ENCODE measurements at regions not wholly inside any gene's neighbourhood (a gene's known extent, or its start where the extent isn't known, plus 50 kb on each side); places are given as distances from the start of the nearest gene placed in this dataset.

GRCh38 chr4:33954759-33955158 lies 2289.6 kb downstream of the ARAP2 start:
- Histone ChIP-seq H3K4me2 (no peak overlapping the region), H3K9ac (no peak overlapping the region), H3K79me2 (ENCODE audit: low read depth) (no peaks in the 10 kb centered on the region), H3K27ac (no peak overlapping the region), H3K36me3 (no peaks in the 10 kb centered on the region), H4K20me1 (ENCODE audit: low read depth) (no peaks in the 10 kb centered on the region), H3K9me3 (ENCODE audit: low read depth) (no peaks in the 10 kb centered on the region), H2AFZ (replicated peaks) (no peak overlapping the region), H3K4me3 (no peak overlapping the region), H3K4me1 (no peaks in the 10 kb centered on the region), H3F3A (ENCODE audit: low read depth) (no peaks in the 10 kb centered on the region), H3K27me3 (no peaks in the 10 kb centered on the region)
- no peak overlapping the region for H3K27ac Mint-ChIP-seq
- no peaks in the 10 kb centered on the region for H3K27me3 Mint-ChIP-seq (ENCODE audit: insufficient read depth, low read depth)
- DNase-seq (ENCODE audit: low spot score): no peak
- H3K36me3 Mint-ChIP-seq: no peaks in the 10 kb centered on the region
- no peaks in the 10 kb centered on the region for H3K9me3 Mint-ChIP-seq
- TF ChIP-seq CTCF (IDR thresholded peaks at IDR 0.05) (no peak), EZH2phosphoT487 (IDR thresholded peaks at IDR 0.05) (no peak), EZH2 (IDR thresholded peaks at IDR 0.05) (no peak)
- H3K4me1 Mint-ChIP-seq: no peaks in the 10 kb centered on the region
- no peak overlapping the region for H3K4me3 Mint-ChIP-seq

GRCh38 chr4:33959519-33959918 lies 2284.8 kb downstream of the ARAP2 start:
- H3K27me3 ChIP-seq: no peaks in the 10 kb centered on the region
- no peak overlapping the region for H3K27ac ChIP-seq
- no peak overlapping the region for H3K4me2 ChIP-seq
- Mint-ChIP-seq H3K9me3 (no peaks in the 10 kb centered on the region), H3K4me3 (no peak overlapping the region), H3K4me1 (no peaks in the 10 kb centered on the region), H3K36me3 (no peaks in the 10 kb centered on the region), H3K27me3 (ENCODE audit: insufficient read depth, low read depth) (no peaks in the 10 kb centered on the region), H3K27ac (no peak overlapping the region)
- no peak overlapping the region for H2AFZ ChIP-seq (replicated peaks)
- H3K4me1 ChIP-seq: no peaks in the 10 kb centered on the region
- H3K36me3 ChIP-seq: no peaks in the 10 kb centered on the region
- H3K9me3 ChIP-seq (ENCODE audit: low read depth): no peaks in the 10 kb centered on the region
- no peaks in the 10 kb centered on the region for H3K79me2 ChIP-seq (ENCODE audit: low read depth)
- no peak overlapping the region for H3K9ac ChIP-seq
- H3F3A ChIP-seq (ENCODE audit: low read depth): no peaks in the 10 kb centered on the region
- TF ChIP-seq EZH2phosphoT487 (IDR thresholded peaks at IDR 0.05) (no peak), EZH2 (IDR thresholded peaks at IDR 0.05) (no peak), CTCF (IDR thresholded peaks at IDR 0.05) (no peak)
- H3K4me3 ChIP-seq: no peak overlapping the region
- DNase-seq (ENCODE audit: low spot score): no peak
- no peaks in the 10 kb centered on the region for H4K20me1 ChIP-seq (ENCODE audit: low read depth)

GRCh38 chr4:33961761-33962160 lies 2282.6 kb downstream of the ARAP2 start:
- no peak overlapping the region for H3K27ac ChIP-seq
- H3K36me3 ChIP-seq: no peaks in the 10 kb centered on the region
- no peaks in the 10 kb centered on the region for H3K36me3 Mint-ChIP-seq
- no peaks in the 10 kb centered on the region for H3F3A ChIP-seq (ENCODE audit: low read depth)
- H3K9me3 ChIP-seq (ENCODE audit: low read depth): no peaks in the 10 kb centered on the region
- no peak overlapping the region for H3K4me3 Mint-ChIP-seq
- no peaks in the 10 kb centered on the region for H3K4me1 ChIP-seq
- no peaks in the 10 kb centered on the region for H3K27me3 Mint-ChIP-seq (ENCODE audit: insufficient read depth, low read depth)
- no peaks in the 10 kb centered on the region for H3K27me3 ChIP-seq
- no peak overlapping the region for H3K4me3 ChIP-seq
- no peak overlapping the region for H2AFZ ChIP-seq (replicated peaks)
- DNase-seq (ENCODE audit: low spot score): no peak
- H3K27ac Mint-ChIP-seq: no peak overlapping the region
- H3K4me1 Mint-ChIP-seq: no peaks in the 10 kb centered on the region
- no peak overlapping the region for H3K4me2 ChIP-seq
- TF ChIP-seq EZH2 (IDR thresholded peaks at IDR 0.05): no peak
- TF ChIP-seq EZH2phosphoT487 (IDR thresholded peaks at IDR 0.05): no peak
- no peak for TF ChIP-seq CTCF (IDR thresholded peaks at IDR 0.05)
- H4K20me1 ChIP-seq (ENCODE audit: low read depth): no peaks in the 10 kb centered on the region
- no peak overlapping the region for H3K9ac ChIP-seq
- no peaks in the 10 kb centered on the region for H3K79me2 ChIP-seq (ENCODE audit: low read depth)
- peaks cover 2% of the 10 kb centered on the region for H3K9me3 Mint-ChIP-seq

- Mint-ChIP-seq H3K36me3 (no peaks in the 10 kb centered on the region), H3K4me3 (no peak overlapping the region), H3K27me3 (ENCODE audit: insufficient read depth, low read depth) (no peaks in the 10 kb centered on the region), H3K9me3 (peaks cover 19% of the 10 kb centered on the region), H3K27ac (no peak overlapping the region), H3K4me1 (no peaks in the 10 kb centered on the region)
- Histone ChIP-seq H3K4me1 (no peaks in the 10 kb centered on the region), H3K9me3 (ENCODE audit: low read depth) (peaks cover 15% of the 10 kb centered on the region), H3K4me2 (no peak overlapping the region), H3K79me2 (ENCODE audit: low read depth) (no peaks in the 10 kb centered on the region), H4K20me1 (ENCODE audit: low read depth) (no peaks in the 10 kb centered on the region), H2AFZ (replicated peaks) (no peak overlapping the region), H3K27me3 (no peaks in the 10 kb centered on the region), H3K9ac (no peak overlapping the region), H3F3A (ENCODE audit: low read depth) (no peaks in the 10 kb centered on the region), H3K4me3 (no peak overlapping the region), H3K36me3 (no peaks in the 10 kb centered on the region), H3K27ac (no peak overlapping the region)
- no peak for DNase-seq (ENCODE audit: low spot score)
- TF ChIP-seq EZH2 (IDR thresholded peaks at IDR 0.05): no peak
- peak; percentile 9 for TF ChIP-seq CTCF (IDR thresholded peaks at IDR 0.05)
These were observed 2277.5 kb downstream of the ARAP2 start for GRCh38 chr4:33966808-33967207.

Measured in neural progenitor cell (in vitro differentiated cells).